ENCODE measurements at regions not wholly inside any gene's neighbourhood (a gene's known extent, or its start where the extent isn't known, plus 50 kb on each side); places are given as distances from the start of the nearest gene placed in this dataset.
"Not testable (repeated sequence)": the region's sequence is repeated elsewhere in the genome, so short reads cannot be mapped to it uniquely, and the experiment has no call there.

GRCh38 chr11:21653951-21654421 is 538.9 kb upstream of the ANO5 start:
- CTCF ChIA-PET, result no interaction called here
- TF ChIP-seq CTCF (IDR thresholded peaks at IDR 0.05; ENCODE audit: control extremely low read depth, extremely low read depth, low read depth, missing control alignments), result no peak
- DNase-seq (ENCODE audit: extremely low spot score), result no peak
- POLR2A ChIA-PET, result no interaction called here

GRCh38 chr11:21656065-21656464 is 536.8 kb upstream of the ANO5 start:
- CTCF ChIA-PET, result interaction anchor here (0.9 kb wide), 1 partner anchor 17 kb away, joined by 4 read pairs; no protein-coding TSS in a partner anchor
- no peak for TF ChIP-seq CTCF (IDR thresholded peaks at IDR 0.05; ENCODE audit: control extremely low read depth, extremely low read depth, low read depth, missing control alignments)
- DNase-seq (ENCODE audit: extremely low spot score), result no peak
- POLR2A ChIA-PET, result no interaction called here

- ChIA-PET CTCF (no interaction called here), POLR2A (no interaction called here)
- no peak for DNase-seq (ENCODE audit: extremely low spot score)
- no peak for TF ChIP-seq CTCF (IDR thresholded peaks at IDR 0.05; ENCODE audit: control extremely low read depth, extremely low read depth, low read depth, missing control alignments)
These were observed 534.2 kb upstream of the ANO5 start for GRCh38 chr11:21658654-21659193.

- DNase-seq (ENCODE audit: extremely low spot score); CTCF ChIA-PET; POLR2A ChIA-PET: not testable (repeated sequence)
These were observed 533.5 kb upstream of the ANO5 start for GRCh38 chr11:21659377-21659776.

GRCh38 chr11:21659961-21660360 is 532.9 kb upstream of the ANO5 start:
- ChIA-PET POLR2A (no interaction called here), CTCF (no interaction called here)
- no peak for TF ChIP-seq CTCF (IDR thresholded peaks at IDR 0.05; ENCODE audit: control extremely low read depth, extremely low read depth, low read depth, missing control alignments)
- DNase-seq (ENCODE audit: extremely low spot score), result no peak

- no peak for TF ChIP-seq CTCF (IDR thresholded peaks at IDR 0.05; ENCODE audit: control extremely low read depth, extremely low read depth, low read depth, missing control alignments)
- DNase-seq (ENCODE audit: extremely low spot score), result no peak
- POLR2A ChIA-PET, result no interaction called here
- CTCF ChIA-PET, result no interaction called here
These were observed 517.8 kb upstream of the ANO5 start for GRCh38 chr11:21675049-21675616.

- POLR2A ChIA-PET, result no interaction called here
- DNase-seq (ENCODE audit: extremely low spot score), result no peak
- no peak for TF ChIP-seq CTCF (IDR thresholded peaks at IDR 0.05; ENCODE audit: control extremely low read depth, extremely low read depth, low read depth, missing control alignments)
- CTCF ChIA-PET, result no interaction called here
These were observed 505.2 kb upstream of the ANO5 start for GRCh38 chr11:21687643-21688042.
